GM12878 (cell line): ENCODE measurements at regions not wholly inside any gene's neighbourhood (a gene's known extent, or its start where the extent isn't known, plus 50 kb on each side); places are given as distances from the start of the nearest gene placed in this dataset.

ENCODE experiments used
- MYB ChIP-seq: fragments of 150-350 bp; IDR thresholded peaks from 2 replicates; pipeline ENCODE4 v1.6.1; 2014; ENCODE audit warnings: mild to moderate bottlenecking, low read depth, low read length, borderline replicate concordance
- MYC ChIP-seq: IDR thresholded peaks from 2 replicates; pipeline ENCODE4 v1.6.1; 2011; ENCODE audit warnings: mild to moderate bottlenecking, low read length, moderate library complexity, inconsistent platforms; ENCODE audit not compliant: insufficient read depth, insufficient replicate concordance, insufficient read length, severe bottlenecking
- POLR2AphosphoS5 ChIP-seq: IDR thresholded peaks from 2 replicates; pipeline ENCODE4 v1.6.1; 2011; ENCODE audit warnings: mild to moderate bottlenecking, low read length, inconsistent platforms
- POU2F2 ChIP-seq: IDR thresholded peaks from 3 replicates; pipeline ENCODE4 v1.6.1; 2011; ENCODE audit warnings: low read depth, mild to moderate bottlenecking, low read length, borderline replicate concordance
- TCF12 ChIP-seq: IDR thresholded peaks from 2 replicates; pipeline ENCODE4 v1.6.1; 2011; ENCODE audit warnings: low read depth, mild to moderate bottlenecking, low read length
- TF ChIP-seq, protein P1 (sequence below), 3 experiments: IDR thresholded peaks in 2 of 3; conservative IDR thresholded peaks in 1 of 3; 2 replicates each; pipeline ENCODE4 v1.5.1; 2011; ENCODE audit warnings: low read depth in 3 of 3, low read length in 3 of 3, mild to moderate bottlenecking in 3 of 3, control low read depth in 2 of 3, moderate library complexity in 2 of 3, inconsistent platforms in 1 of 3, mixed read lengths in 1 of 3; ENCODE audit not compliant: control insufficient read depth in 2 of 3, insufficient read depth in 1 of 3; ENCODE audit errors: extremely low read depth in 1 of 3

GRCh38 chrX:38856670-38857265, 55.5 kb downstream of the MID1IP1 start:
- TF ChIP-seq, protein P1, sequence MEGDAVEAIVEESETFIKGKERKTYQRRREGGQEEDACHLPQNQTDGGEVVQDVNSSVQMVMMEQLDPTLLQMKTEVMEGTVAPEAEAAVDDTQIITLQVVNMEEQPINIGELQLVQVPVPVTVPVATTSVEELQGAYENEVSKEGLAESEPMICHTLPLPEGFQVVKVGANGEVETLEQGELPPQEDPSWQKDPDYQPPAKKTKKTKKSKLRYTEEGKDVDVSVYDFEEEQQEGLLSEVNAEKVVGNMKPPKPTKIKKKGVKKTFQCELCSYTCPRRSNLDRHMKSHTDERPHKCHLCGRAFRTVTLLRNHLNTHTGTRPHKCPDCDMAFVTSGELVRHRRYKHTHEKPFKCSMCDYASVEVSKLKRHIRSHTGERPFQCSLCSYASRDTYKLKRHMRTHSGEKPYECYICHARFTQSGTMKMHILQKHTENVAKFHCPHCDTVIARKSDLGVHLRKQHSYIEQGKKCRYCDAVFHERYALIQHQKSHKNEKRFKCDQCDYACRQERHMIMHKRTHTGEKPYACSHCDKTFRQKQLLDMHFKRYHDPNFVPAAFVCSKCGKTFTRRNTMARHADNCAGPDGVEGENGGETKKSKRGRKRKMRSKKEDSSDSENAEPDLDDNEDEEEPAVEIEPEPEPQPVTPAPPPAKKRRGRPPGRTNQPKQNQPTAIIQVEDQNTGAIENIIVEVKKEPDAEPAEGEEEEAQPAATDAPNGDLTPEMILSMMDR (IDR thresholded peaks at IDR 0.05 in 2 of 3, conservative IDR thresholded peaks at IDR 0.05 in 1 of 3; ENCODE audit: control insufficient read depth in 2 of 3, extremely low read depth in 1 of 3, insufficient read depth in 1 of 3, low read depth in 3 of 3, low read length in 3 of 3) = no peak
- TF ChIP-seq POU2F2 (no peak), MYB (no peak), TCF12 (no peak), MYC (no peak), POLR2AphosphoS5 (no peak)
